ENCODE measurements at regions not wholly inside any gene's neighbourhood (a gene's known extent, or its start where the extent isn't known, plus 50 kb on each side); places are given as distances from the start of the nearest gene placed in this dataset.

- no peak for TF ChIP-seq BCL3 (IDR thresholded peaks at IDR 0.05; ENCODE audit: borderline replicate concordance, insufficient read depth, low read depth, low read length, poor library complexity, severe bottlenecking)
- TF ChIP-seq, protein P1, sequence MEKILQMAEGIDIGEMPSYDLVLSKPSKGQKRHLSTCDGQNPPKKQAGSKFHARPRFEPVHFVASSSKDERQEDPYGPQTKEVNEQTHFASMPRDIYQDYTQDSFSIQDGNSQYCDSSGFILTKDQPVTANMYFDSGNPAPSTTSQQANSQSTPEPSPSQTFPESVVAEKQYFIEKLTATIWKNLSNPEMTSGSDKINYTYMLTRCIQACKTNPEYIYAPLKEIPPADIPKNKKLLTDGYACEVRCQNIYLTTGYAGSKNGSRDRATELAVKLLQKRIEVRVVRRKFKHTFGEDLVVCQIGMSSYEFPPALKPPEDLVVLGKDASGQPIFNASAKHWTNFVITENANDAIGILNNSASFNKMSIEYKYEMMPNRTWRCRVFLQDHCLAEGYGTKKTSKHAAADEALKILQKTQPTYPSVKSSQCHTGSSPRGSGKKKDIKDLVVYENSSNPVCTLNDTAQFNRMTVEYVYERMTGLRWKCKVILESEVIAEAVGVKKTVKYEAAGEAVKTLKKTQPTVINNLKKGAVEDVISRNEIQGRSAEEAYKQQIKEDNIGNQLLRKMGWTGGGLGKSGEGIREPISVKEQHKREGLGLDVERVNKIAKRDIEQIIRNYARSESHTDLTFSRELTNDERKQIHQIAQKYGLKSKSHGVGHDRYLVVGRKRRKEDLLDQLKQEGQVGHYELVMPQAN (conservative IDR thresholded peaks at IDR 0.05) = no peak
- no peak for TF ChIP-seq NFYB (IDR thresholded peaks at IDR 0.05; ENCODE audit: insufficient read depth, low read depth, low read length)
These were observed 331.4 kb upstream of the USP24 start (continued) for GRCh38 chr1:55546553-55546952.

DNA sequence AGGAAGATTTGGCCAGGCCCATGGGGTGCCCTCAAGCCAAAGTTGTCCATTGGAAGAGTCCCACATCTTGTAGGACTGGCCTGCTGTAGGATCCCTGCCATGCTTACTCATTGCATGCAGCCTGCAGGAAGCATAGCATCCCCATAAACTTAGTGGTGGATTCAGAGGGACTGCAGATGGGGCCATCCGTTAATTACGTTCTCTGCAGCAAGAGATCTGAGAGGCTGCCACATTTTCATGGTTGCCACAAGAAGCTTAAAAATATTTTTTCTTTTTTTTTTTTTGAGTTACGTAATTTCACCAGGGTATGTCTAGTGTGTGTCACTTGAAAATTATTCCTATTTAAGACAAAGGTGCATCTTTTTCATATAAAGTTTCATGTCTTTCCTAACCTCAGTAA lies 329.7 kb upstream of the USP24 start:
- no peaks in the 10 kb centered on the region for H3K79me2 ChIP-seq (ENCODE audit: control insufficient read depth, insufficient read depth, low read length)
- no peak for FAIRE-seq
- ChIA-PET POLR2A (no interaction called here), SMC1A (ENCODE audit: uncharacterized antibody, unreplicated experiment) (no interaction called here), CTCF (no interaction called here), RAD21 (ENCODE audit: unreplicated experiment) (no interaction called here)
- no peaks in the 10 kb centered on the region for H4K20me1 ChIP-seq (ENCODE audit: control insufficient read depth, insufficient read depth)
- H3K4me1 ChIP-seq (ENCODE audit: control insufficient read depth, insufficient read depth, low read length) = no peaks in the 10 kb centered on the region
- in situ Hi-C loops (cut with MboI) = no loop called here
- H3K27ac ChIP-seq (ENCODE audit: control insufficient read depth, insufficient read depth) = no peak overlapping the region
- no peaks in the 10 kb centered on the region for H3K27me3 ChIP-seq (replicated peaks in 1 of 2; ENCODE audit: control insufficient read depth in 2 of 2, insufficient read depth in 2 of 2, low read length in 1 of 2)
- 29% methylated on average over 3 of the region's 3 CpGs for WGBS (ENCODE audit: insufficient coverage, insufficient replicate concordance, low lambda C conversion rate, missing lambda C conversion rate)
- H3K9ac ChIP-seq (ENCODE audit: control insufficient read depth, insufficient read depth, low read length) = no peak overlapping the region
- no peak for DNase-seq (ENCODE audit: low read depth, low spot score)
- H2AFZ ChIP-seq (ENCODE audit: control insufficient read depth, low read depth, low read length) = no peak overlapping the region
- no TSS peak for BruUV-seq (replicated peaks)
- no peak for ATAC-seq
- no peak overlapping the region for H3K4me2 ChIP-seq (ENCODE audit: control insufficient read depth, insufficient read depth)
- H3K9me3 ChIP-seq (replicated peaks; ENCODE audit: control insufficient read depth, insufficient read depth, low read length) = no peaks in the 10 kb centered on the region
- no peak overlapping the region for H3K4me3 ChIP-seq
- no peaks in the 10 kb centered on the region for H3K36me3 ChIP-seq (ENCODE audit: control insufficient read depth in 2 of 2, insufficient read depth in 2 of 2, low read length in 1 of 2)
- intact Hi-C loops (cut with micrococcal nuclease; ENCODE audit: unreplicated experiment) = no loop called here
- TF ChIP-seq NR2C1 (IDR thresholded peaks at IDR 0.05) (no peak), ZNF274 (IDR thresholded peaks at IDR 0.05; ENCODE audit: insufficient read depth, insufficient read length) (no peak), NR2C2 (IDR thresholded peaks at IDR 0.05; ENCODE audit: borderline replicate concordance, control insufficient read depth, insufficient read length, low read depth) (no peak), GATAD2B (conservative IDR thresholded peaks at IDR 0.05; ENCODE audit: low read depth) (no peak), NBN (IDR thresholded peaks at IDR 0.05) (no peak), SP1 (IDR thresholded peaks at IDR 0.05; ENCODE audit: low read depth, low read length) (no peak), SMARCA5 (IDR thresholded peaks at IDR 0.05) (no peak), FOXK2 (IDR thresholded peaks at IDR 0.05) (no peak), ELK1 (IDR thresholded peaks at IDR 0.05; ENCODE audit: low read depth, low read length) (no peak), NRF1 (conservative IDR thresholded peaks at IDR 0.05; ENCODE audit: low read depth, low read length) (no peak), NR2F1 (conservative IDR thresholded peaks at IDR 0.05) (no peak), ZNF207 (IDR thresholded peaks at IDR 0.05; ENCODE audit: borderline replicate concordance) (no peak), CEBPB (IDR thresholded peaks at IDR 0.05; ENCODE audit: borderline replicate concordance in 1 of 2, low read depth in 2 of 2, low read length in 2 of 2) (no peak), TAF1 (IDR thresholded peaks at IDR 0.05; ENCODE audit: borderline replicate concordance, low read depth, low read length) (no peak)
- TF ChIP-seq, protein P2, sequence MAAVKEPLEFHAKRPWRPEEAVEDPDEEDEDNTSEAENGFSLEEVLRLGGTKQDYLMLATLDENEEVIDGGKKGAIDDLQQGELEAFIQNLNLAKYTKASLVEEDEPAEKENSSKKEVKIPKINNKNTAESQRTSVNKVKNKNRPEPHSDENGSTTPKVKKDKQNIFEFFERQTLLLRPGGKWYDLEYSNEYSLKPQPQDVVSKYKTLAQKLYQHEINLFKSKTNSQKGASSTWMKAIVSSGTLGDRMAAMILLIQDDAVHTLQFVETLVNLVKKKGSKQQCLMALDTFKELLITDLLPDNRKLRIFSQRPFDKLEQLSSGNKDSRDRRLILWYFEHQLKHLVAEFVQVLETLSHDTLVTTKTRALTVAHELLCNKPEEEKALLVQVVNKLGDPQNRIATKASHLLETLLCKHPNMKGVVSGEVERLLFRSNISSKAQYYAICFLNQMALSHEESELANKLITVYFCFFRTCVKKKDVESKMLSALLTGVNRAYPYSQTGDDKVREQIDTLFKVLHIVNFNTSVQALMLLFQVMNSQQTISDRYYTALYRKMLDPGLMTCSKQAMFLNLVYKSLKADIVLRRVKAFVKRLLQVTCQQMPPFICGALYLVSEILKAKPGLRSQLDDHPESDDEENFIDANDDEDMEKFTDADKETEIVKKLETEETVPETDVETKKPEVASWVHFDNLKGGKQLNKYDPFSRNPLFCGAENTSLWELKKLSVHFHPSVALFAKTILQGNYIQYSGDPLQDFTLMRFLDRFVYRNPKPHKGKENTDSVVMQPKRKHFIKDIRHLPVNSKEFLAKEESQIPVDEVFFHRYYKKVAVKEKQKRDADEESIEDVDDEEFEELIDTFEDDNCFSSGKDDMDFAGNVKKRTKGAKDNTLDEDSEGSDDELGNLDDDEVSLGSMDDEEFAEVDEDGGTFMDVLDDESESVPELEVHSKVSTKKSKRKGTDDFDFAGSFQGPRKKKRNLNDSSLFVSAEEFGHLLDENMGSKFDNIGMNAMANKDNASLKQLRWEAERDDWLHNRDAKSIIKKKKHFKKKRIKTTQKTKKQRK (IDR thresholded peaks at IDR 0.05; ENCODE audit: low read depth, low read length) = no peak
